H1 (cell line): ENCODE measurements at regions not wholly inside any gene's neighbourhood (a gene's known extent, or its start where the extent isn't known, plus 50 kb on each side); places are given as distances from the start of the nearest gene placed in this dataset.

Experiments used
- CTCF ChIA-PET: fragments of 300-600 bp; sonication (Branson Sonifier 250); formaldehyde crosslinking; loops from one replicate; lab custom pipeline; 2021; ENCODE audit not compliant: partially characterized antibody; lab: Charles Lee
- POLR2A ChIA-PET: fragments of 300-600 bp; sonication (Branson Sonifier 250); formaldehyde crosslinking; loops from one replicate; lab custom pipeline; 2021; ENCODE audit warnings: inconsistent platforms; ENCODE audit not compliant: partially characterized antibody; lab: Charles Lee
- DNase-seq, 2 experiments: peaks; one replicate each; pipeline versions ENCODE4 v3.0.0 to v3.0.0-alpha.2; 2010 to 2022; ENCODE audit warnings: low spot score in 2 of 2, low read depth in 1 of 2, mixed read lengths in 1 of 2
- FAIRE-seq: peaks from 2 replicates; lab custom pipeline; 2011; peaks lifted over from hg19 to GRCh38; lab: Jason Lieb, UNC
- H2AFZ ChIP-seq: 2 replicates; pipeline ENCODE4 v1.8.1; 2012; ENCODE audit warnings: low read length, inconsistent platforms
- H2AK5ac ChIP-seq: 2 replicates; pipeline ENCODE4 v1.6.1; 2013; ENCODE audit warnings: low read depth, low read length
- H2BK120ac ChIP-seq: replicated peaks from 2 replicates; pipeline ENCODE3; 2013; ENCODE audit warnings: low read depth, low read length, inconsistent platforms
- H2BK12ac ChIP-seq: 2 replicates; pipeline ENCODE4 v1.6.1; 2013; ENCODE audit warnings: low read depth, low read length
- H2BK15ac ChIP-seq: 2 replicates; pipeline ENCODE4 v1.6.1; 2013; ENCODE audit warnings: low read length
- H2BK20ac ChIP-seq: 2 replicates; pipeline ENCODE4 v1.6.1; 2013; ENCODE audit warnings: low read length
- H2BK5ac ChIP-seq: 2 replicates; pipeline ENCODE4 v1.6.1; 2013; ENCODE audit warnings: low read depth, low read length
- H3K14ac ChIP-seq: 2 replicates; pipeline ENCODE4 v1.6.1; 2013; ENCODE audit warnings: inconsistent platforms; ENCODE audit not compliant: insufficient read length
- H3K18ac ChIP-seq: 2 replicates; pipeline ENCODE4 v1.6.1; 2013; ENCODE audit warnings: low read length; ENCODE audit errors: extremely low read depth
- H3K23ac ChIP-seq: 2 replicates; pipeline ENCODE4 v1.6.1; 2013; ENCODE audit warnings: inconsistent platforms; ENCODE audit not compliant: insufficient read length
- H3K23me2 ChIP-seq: 2 replicates; pipeline ENCODE4 v1.6.1; 2013; ENCODE audit warnings: low read depth, low read length
- H3K27ac ChIP-seq: 2 replicates; pipeline ENCODE4 v1.6.1; 2011; ENCODE audit warnings: low read depth, low read length, inconsistent platforms
- H3K27me3 ChIP-seq, 4 experiments: replicated peaks in 1 of 4; 1 replicate in 1 of 4; 2 replicates in 3 of 4; pipeline versions ENCODE4 v1.6.1 to v1.8.1; 2011 to 2013; ENCODE audit warnings: low read length in 3 of 4, mild to moderate bottlenecking in 3 of 4, inconsistent platforms in 2 of 4, mixed read lengths in 2 of 4, moderate library complexity in 1 of 4; ENCODE audit not compliant: control insufficient read depth in 3 of 4, insufficient read depth in 3 of 4; ENCODE audit errors: extremely low read depth in 1 of 4
- H3K36me3 ChIP-seq, 4 experiments: 2 replicates each; pipeline versions ENCODE4 v1.6.1 to v1.8.1; 2011 to 2013; ENCODE audit warnings: mild to moderate bottlenecking in 4 of 4, low read length in 3 of 4, moderate library complexity in 2 of 4, control low read depth in 1 of 4, inconsistent platforms in 1 of 4; ENCODE audit not compliant: insufficient read depth in 4 of 4, control insufficient read depth in 2 of 4
- H3K4ac ChIP-seq: replicated peaks from 2 replicates; pipeline ENCODE3; 2013; ENCODE audit warnings: low read length, low read depth, mixed read lengths, inconsistent platforms; ENCODE audit not compliant: insufficient read length
- H3K4me1 ChIP-seq, 4 experiments: replicated peaks in 1 of 4; 1 replicate in 1 of 4; 2 replicates in 3 of 4; pipeline versions ENCODE4 v1.6.1 to v1.8.1; 2011 to 2013; ENCODE audit warnings: low read length in 3 of 4, inconsistent platforms in 2 of 4, mixed read lengths in 1 of 4; ENCODE audit not compliant: insufficient read depth in 4 of 4, control insufficient read depth in 3 of 4
- H3K4me2 ChIP-seq, 2 experiments: 2 replicates each; pipeline versions ENCODE4 v1.6.1 to v1.8.1; 2011 to 2013; ENCODE audit warnings: low read depth in 2 of 2, low read length in 2 of 2, control low read depth in 1 of 2, inconsistent platforms in 1 of 2, mild to moderate bottlenecking in 1 of 2; ENCODE audit not compliant: insufficient read depth in 1 of 2
- H3K4me3 ChIP-seq, 4 experiments: fragments of 200-600, 300-600 bp in 1 of 4; sonication (generic), shearing (Covaris generic), sonication (Bioruptor Twin) in 1 of 4; 2 replicates each; pipeline versions ENCODE4 v1.5.1 to v1.8.1; 2011 to 2016; ENCODE audit warnings: low read length in 4 of 4, low read depth in 3 of 4, control low read depth in 2 of 4, inconsistent platforms in 2 of 4, mild to moderate bottlenecking in 2 of 4, mixed read lengths in 1 of 4, moderate library complexity in 1 of 4; ENCODE audit not compliant: insufficient read depth in 2 of 4; ENCODE audit errors: extremely low read depth in 1 of 4
- H3K56ac ChIP-seq: replicated peaks from 2 replicates; pipeline ENCODE3; 2013; ENCODE audit warnings: low read depth, mild to moderate bottlenecking, mixed read lengths, low read length, inconsistent platforms; ENCODE audit not compliant: insufficient read length
- H3K79me1 ChIP-seq: 2 replicates; pipeline ENCODE4 v1.6.1; 2013; ENCODE audit warnings: low read depth, low read length, control low read depth
- H3K79me2 ChIP-seq, 2 experiments: 2 replicates each; pipeline versions ENCODE4 v1.6.1 to v1.8.1; 2012 to 2013; ENCODE audit warnings: low read length in 2 of 2, mild to moderate bottlenecking in 2 of 2, inconsistent platforms in 1 of 2; ENCODE audit not compliant: insufficient read depth in 2 of 2, control insufficient read depth in 1 of 2
- H3K9ac ChIP-seq, 4 experiments: replicated peaks in 1 of 4; 1 replicate in 1 of 4; 2 replicates in 3 of 4; pipeline versions ENCODE4 v1.6.1 to v1.8.1; 2011 to 2013; ENCODE audit warnings: low read depth in 3 of 4, low read length in 3 of 4, control low read depth in 2 of 4, mild to moderate bottlenecking in 2 of 4, moderate library complexity in 2 of 4, inconsistent platforms in 1 of 4; ENCODE audit errors: extremely low read depth in 1 of 4
- H3K9me3 ChIP-seq, 2 experiments: 2 replicates each; pipeline versions ENCODE4 v1.6.1 to v1.8.1; 2012 to 2013; ENCODE audit warnings: mild to moderate bottlenecking in 2 of 2, moderate library complexity in 2 of 2, control low read depth in 1 of 2, inconsistent platforms in 1 of 2, low read depth in 1 of 2, low read length in 1 of 2, mixed read lengths in 1 of 2; ENCODE audit not compliant: insufficient read depth in 2 of 2
- H4K20me1 ChIP-seq, 2 experiments: replicated peaks in 1 of 2; 2 replicates each; pipeline versions ENCODE3 to v1.8.1; 2011 to 2013; ENCODE audit warnings: inconsistent platforms in 2 of 2, low read length in 2 of 2, mild to moderate bottlenecking in 1 of 2; ENCODE audit not compliant: insufficient read depth in 2 of 2, control insufficient read depth in 1 of 2
- H4K5ac ChIP-seq: 2 replicates; pipeline ENCODE4 v1.6.1; 2013; ENCODE audit warnings: low read length, low read depth, mixed read lengths, inconsistent platforms; ENCODE audit not compliant: insufficient read length
- H4K8ac ChIP-seq: 2 replicates; pipeline ENCODE4 v1.8.0; 2013; ENCODE audit warnings: mild to moderate bottlenecking, moderate library complexity, low read length, inconsistent platforms; ENCODE audit not compliant: insufficient read depth; ENCODE audit errors: extremely low read depth
- H4K91ac ChIP-seq: replicated peaks from 2 replicates; pipeline ENCODE3; 2013; ENCODE audit warnings: low read length, mixed read lengths, inconsistent platforms; ENCODE audit not compliant: insufficient read length
- BCL11A ChIP-seq, 2 experiments: IDR thresholded peaks; one replicate each; pipeline ENCODE4 v1.6.1; 2011; ENCODE audit warnings: low read depth in 2 of 2, low read length in 2 of 2, mild to moderate bottlenecking in 2 of 2
- CTBP2 ChIP-seq: IDR thresholded peaks from 2 replicates; pipeline ENCODE4 v1.7.0; 2011; ENCODE audit warnings: borderline replicate concordance, mild to moderate bottlenecking, moderate library complexity, mixed read lengths, low read length; ENCODE audit not compliant: insufficient read depth, insufficient read length
- FOSL1 ChIP-seq: IDR thresholded peaks from 2 replicates; pipeline ENCODE4 v1.6.1; 2011; ENCODE audit warnings: mild to moderate bottlenecking, low read depth, low read length, moderate library complexity; ENCODE audit not compliant: insufficient read depth
- JUND ChIP-seq: IDR thresholded peaks from 2 replicates; pipeline ENCODE4 v1.6.1; 2011; ENCODE audit warnings: mild to moderate bottlenecking, improper control_type of control experiment, low read length
- MAFK ChIP-seq: IDR thresholded peaks from 2 replicates; pipeline ENCODE4 v1.6.1; 2012; ENCODE audit warnings: low read depth, mild to moderate bottlenecking, improper control_type of control experiment, low read length
- NRF1 ChIP-seq: IDR thresholded peaks from 2 replicates; pipeline ENCODE4 v1.6.1; 2011; ENCODE audit warnings: mild to moderate bottlenecking, low read depth, low read length, improper control_type of control experiment
- RNF2 ChIP-seq: fragments of 200-900, 300-1000 bp; sonication (generic); IDR thresholded peaks from 2 replicates; pipeline ENCODE4 v1.7.1; 2016; ENCODE audit warnings: borderline replicate concordance, low read depth, mild to moderate bottlenecking, antibody characterized with exemption, low read length; ENCODE audit not compliant: poor library complexity, severe bottlenecking; ENCODE audit errors: missing control alignments
- RXRA ChIP-seq: IDR thresholded peaks from 2 replicates; pipeline ENCODE4 v1.6.1; 2011; ENCODE audit warnings: low read depth, mild to moderate bottlenecking, low read length, moderate library complexity; ENCODE audit not compliant: insufficient read depth
- SP2 ChIP-seq: IDR thresholded peaks from 2 replicates; pipeline ENCODE4 v1.6.1; 2012; ENCODE audit warnings: mild to moderate bottlenecking, low read length, inconsistent platforms
- TAF1 ChIP-seq: IDR thresholded peaks from 2 replicates; pipeline ENCODE4 v1.6.1; 2011; ENCODE audit warnings: mild to moderate bottlenecking, low read depth, low read length
- TAF7 ChIP-seq: optimal IDR thresholded peaks from 2 replicates; pipeline ENCODE3; 2011; ENCODE audit warnings: low read depth, mild to moderate bottlenecking, inconsistent platforms, low read length, moderate library complexity, borderline replicate concordance
- YY1 ChIP-seq: IDR thresholded peaks from 2 replicates; pipeline ENCODE4 v1.6.1; 2011; ENCODE audit warnings: low read depth, mild to moderate bottlenecking, low read length
- ZNF274 ChIP-seq: IDR thresholded peaks from 2 replicates; pipeline ENCODE4 v1.7.0; 2012; ENCODE audit warnings: low read length, borderline replicate concordance; ENCODE audit errors: extremely low read depth
- WGBS, 2 experiments: shearing (Covaris generic) in 1 of 2; methylation state at CpG; one replicate each; pipeline versions ENCODE4 v1.1.6 to v1.1.7; 2013 to 2015; ENCODE audit warnings: low lambda C conversion rate in 2 of 2, mixed read lengths in 2 of 2, inconsistent platforms in 1 of 2, low coverage in 1 of 2, missing lambda C conversion rate in 1 of 2; ENCODE audit not compliant: insufficient replicate concordance in 2 of 2, insufficient coverage in 1 of 2, insufficient read length in 1 of 2; ENCODE audit errors: extremely low coverage in 1 of 2, missing lambda C conversion rate in 1 of 2; 5-methylcytosine and 5-hydroxymethylcytosine counted together
- TF ChIP-seq, protein P1 (sequence below): IDR thresholded peaks from 2 replicates; pipeline ENCODE4 v1.6.1; 2011; ENCODE audit warnings: low read depth, mild to moderate bottlenecking, low read length; ENCODE audit not compliant: insufficient read depth

DNA sequence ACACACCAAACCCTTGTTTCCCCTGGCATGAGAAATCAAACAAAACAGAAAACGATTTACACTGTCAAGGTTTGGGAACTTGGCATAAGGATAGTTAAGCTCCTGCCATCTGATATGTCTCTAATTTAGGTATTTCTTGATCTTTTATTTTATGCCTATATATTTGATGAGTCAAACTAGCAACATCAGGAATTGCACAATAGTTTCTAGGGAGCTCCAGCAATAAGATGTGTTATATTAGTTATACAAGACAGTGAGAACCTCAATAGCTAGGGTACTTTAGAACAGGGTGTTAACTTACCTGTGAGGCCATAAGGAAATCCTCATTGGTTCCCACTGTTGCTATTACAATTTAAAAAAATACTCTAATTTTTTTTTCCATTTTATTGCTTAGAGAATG lies 474.2 kb downstream of the GBA3 start:
- Histone ChIP-seq H3K4me2 (no peak overlapping the region), H3K14ac (no peak overlapping the region), H2BK20ac (no peak overlapping the region), H3K23me2 (no peaks in the 10 kb centered on the region; the same call in 1 of the 2 replicates), H2BK15ac (no peak overlapping the region), H3K27ac (no peak overlapping the region), H4K91ac (no peak overlapping the region), H3K56ac (no peak overlapping the region), H2BK5ac (no peak overlapping the region), H3K4me3 (no peak overlapping the region), H3K18ac (no peak overlapping the region), H3K36me3 (no peaks in the 10 kb centered on the region), H2AK5ac (no peak overlapping the region), H3K4me1 (peaks cover 0 to 3% (median 0%) of the 10 kb centered on the region in 4 experiments; a peak in 3 of 7 replicates), H3K9ac (no peak overlapping the region), H2BK120ac (no peak overlapping the region), H3K9me3 (0 out of 4 replicates have a peak, but pooled peaks cover 0 to 3% of the 10 kb centered on the region in 2 experiments), H3K79me2 (no peaks in the 10 kb centered on the region), H2AFZ (no peak overlapping the region), H3K79me1 (no peaks in the 10 kb centered on the region), H3K23ac (no peak overlapping the region), H4K5ac (no peak overlapping the region), H3K4ac (no peak overlapping the region), H2BK12ac (no peak overlapping the region), H4K8ac (no peak overlapping the region), H3K27me3 (no peaks in the 10 kb centered on the region), H4K20me1 (no peaks in the 10 kb centered on the region)
- 100% methylated on average over 1 of the region's 1 CpG; no CpG with 5 or more reads in 1 of the 2 experiments for WGBS, 2 experiments
- DNase-seq: no peak
- no peak for FAIRE-seq
- CTCF ChIA-PET: interaction anchor here (0.6 to 1.2 kb wide), 2 partner anchors 15 to 765 kb away, joined by 3 read pairs; no protein-coding TSS in a partner anchor
- POLR2A ChIA-PET: no interaction called here
- TF ChIP-seq, protein P1, sequence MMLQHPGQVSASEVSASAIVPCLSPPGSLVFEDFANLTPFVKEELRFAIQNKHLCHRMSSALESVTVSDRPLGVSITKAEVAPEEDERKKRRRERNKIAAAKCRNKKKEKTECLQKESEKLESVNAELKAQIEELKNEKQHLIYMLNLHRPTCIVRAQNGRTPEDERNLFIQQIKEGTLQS: no peak
- no peak for TF ChIP-seq RXRA
- no peak for TF ChIP-seq FOSL1
- TF ChIP-seq JUND: no peak
- TF ChIP-seq CTBP2: no peak
- no peak for TF ChIP-seq NRF1
- TF ChIP-seq SP2: no peak
- TF ChIP-seq ZNF274: no peak
- TF ChIP-seq MAFK: no peak
- no peak for TF ChIP-seq RNF2
- TF ChIP-seq YY1: no peak
- no peak for TF ChIP-seq BCL11A (IDR thresholded peaks at IDR 0.05; ENCODE audit: low read depth in 2 of 2, low read length in 2 of 2)
- no peak for TF ChIP-seq TAF1
- no peak for TF ChIP-seq TAF7
